Upper lobe of left lung (tissue), 6 donors: ENCODE measurements at regions not wholly inside any gene's neighbourhood (a gene's known extent, or its start where the extent isn't known, plus 50 kb on each side); places are given as distances from the start of the nearest gene placed in this dataset.

ENCODE experiments used
- ATAC-seq, 2 donors: fragments of 200-7000 bp; cut with Tn5 transposase; one replicate each; pipeline ENCODE4 v1.9.1; 2022; ENCODE audit warnings: mild to moderate bottlenecking in 2 of 2, moderate library complexity in 2 of 2; ENCODE audit not compliant: low FRiP score in 2 of 2
- DNase-seq, 2 donors: peaks; one replicate each; pipeline ENCODE4 v3.0.0-alpha.2; 2019 to 2020
- H3K27ac ChIP-seq, 4 donors: fragments of 200-600 bp; sonication (generic); one replicate each; pipeline ENCODE4 v1.5.1; 2016 to 2019
- H3K27me3 ChIP-seq, 4 donors: fragments of 200-600 bp; sonication (generic); one replicate each; pipeline ENCODE4 v1.5.1; 2017 to 2019
- H3K36me3 ChIP-seq, 4 donors: fragments of 200-600 bp; sonication (generic); one replicate each; pipeline ENCODE4 v1.5.1; 2016 to 2019
- H3K4me1 ChIP-seq, 4 donors: fragments of 200-600 bp; sonication (generic); one replicate each; pipeline ENCODE4 v1.5.1; 2018 to 2019
- H3K4me3 ChIP-seq, 4 donors: fragments of 200-600 bp; sonication (generic); one replicate each; pipeline ENCODE4 v1.5.1; 2017 to 2019; ENCODE audit warnings: mild to moderate bottlenecking in 2 of 4, moderate library complexity in 1 of 4
- H3K9me3 ChIP-seq, 4 donors: fragments of 200-600 bp; sonication (generic); one replicate each; pipeline ENCODE4 v1.5.1; 2018 to 2019
- CTCF ChIP-seq, 6 experiments: fragments of 450-650 bp in 4 of 6; fragments of 200-600 bp in 2 of 6; sonication (generic) in 2 of 6; IDR thresholded peaks; one replicate each; pipeline ENCODE4 v1.5.1; 2016 to 2019; ENCODE audit warnings: antibody characterized with exemption in 6 of 6
- EP300 ChIP-seq, 4 donors: sonication (generic); formaldehyde crosslinking; IDR thresholded peaks; one replicate each; pipeline ENCODE4 v1.5.1; 2017; ENCODE audit warnings: antibody characterized with exemption in 4 of 4, control low read depth in 2 of 4
- POLR2A ChIP-seq, 4 donors: fragments of 450-650 bp; IDR thresholded peaks; one replicate each; pipeline ENCODE4 v1.5.1; 2016 to 2017; ENCODE audit warnings: antibody characterized with exemption in 4 of 4, mild to moderate bottlenecking in 2 of 4
- POLR2AphosphoS5 ChIP-seq, 2 donors: sonication (generic); formaldehyde crosslinking; IDR thresholded peaks; one replicate each; pipeline ENCODE4 v1.5.1; 2017; ENCODE audit warnings: antibody characterized with exemption in 2 of 2
- WGBS, 2 donors: methylation state at CpG; one replicate each; pipeline ENCODE4 v1.1.5; 2017 to 2018; 5-methylcytosine and 5-hydroxymethylcytosine counted together
- donor health status: DM: no; HTN: no; CAD: no; lungs with moderate emphysema.
- donor health status: DM: no; HTN: yes; CAD: no; lungs with severe emphysema.

DNA sequence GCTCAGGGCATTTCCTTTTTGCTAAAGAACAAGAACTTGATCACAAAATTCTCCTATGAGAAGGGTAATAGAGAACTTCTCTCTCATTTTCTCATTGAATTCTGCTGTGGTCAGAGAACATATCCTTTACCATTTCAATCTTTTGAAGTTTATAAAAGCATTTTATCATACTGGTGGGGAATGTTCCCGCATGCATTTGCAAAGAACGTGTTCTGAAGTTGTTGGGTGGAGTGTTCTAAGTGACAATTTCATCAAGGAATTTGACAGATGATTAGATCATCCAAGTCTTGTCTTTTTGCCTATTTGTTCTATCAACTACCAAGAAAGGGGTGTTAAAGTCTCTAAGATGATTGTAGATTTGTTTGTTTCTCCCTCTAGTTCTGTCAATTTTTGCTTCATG lies 163.4 kb upstream of the FREM1 start:
- no peaks in the 10 kb centered on the region for H3K9me3 ChIP-seq
- DNase-seq (no peak), ATAC-seq (no peak)
- no peaks in the 10 kb centered on the region for H3K36me3 ChIP-seq
- no peak overlapping the region for H3K4me3 ChIP-seq
- TF ChIP-seq POLR2A (IDR thresholded peaks at IDR 0.05) (no peak), POLR2AphosphoS5 (IDR thresholded peaks at IDR 0.05) (no peak), CTCF (IDR thresholded peaks at IDR 0.05) (no peak), EP300 (IDR thresholded peaks at IDR 0.05) (no peak)
- no peaks in the 10 kb centered on the region for H3K4me1 ChIP-seq
- no peak overlapping the region for H3K27ac ChIP-seq
- no peaks in the 10 kb centered on the region for H3K27me3 ChIP-seq
- 90 to 93% methylated on average over 2 of the region's 2 CpGs for WGBS, 2 donors

GRCh38 chr9:15070716-15071115 lies 160.5 kb upstream of the FREM1 start:
- no peak for ATAC-seq
- DNase-seq = no peak
- Histone ChIP-seq H3K9me3 (no peaks in the 10 kb centered on the region), H3K36me3 (no peaks in the 10 kb centered on the region), H3K27ac (no peak overlapping the region), H3K27me3 (no peaks in the 10 kb centered on the region), H3K4me3 (no peak overlapping the region), H3K4me1 (no peaks in the 10 kb centered on the region)
- 53 to 80% methylated on average over 2 of the region's 2 CpGs for WGBS, 2 donors
- TF ChIP-seq CTCF (IDR thresholded peaks at IDR 0.05) = no peak
- TF ChIP-seq EP300 (IDR thresholded peaks at IDR 0.05) = no peak
- TF ChIP-seq POLR2AphosphoS5 (IDR thresholded peaks at IDR 0.05) = no peak

DNA sequence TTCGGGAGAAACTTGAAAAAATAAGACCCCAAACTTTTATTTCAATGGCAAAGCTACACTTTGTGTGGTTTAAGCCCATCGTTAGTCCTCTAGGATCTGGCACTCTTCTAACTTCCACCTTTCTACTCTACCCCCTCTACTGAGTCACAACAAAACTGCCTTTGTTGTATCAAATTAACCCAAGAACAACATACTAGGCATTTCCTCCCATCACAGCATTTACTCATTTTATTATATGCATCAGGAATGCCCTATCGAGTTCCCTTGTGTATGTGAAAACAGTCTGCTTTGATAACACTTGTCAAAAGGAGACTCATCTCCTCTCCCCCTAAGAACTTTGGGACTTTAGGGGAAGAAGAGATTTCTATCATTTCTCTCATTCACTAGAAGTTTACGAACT lies 158.9 kb upstream of the FREM1 start:
- no peaks in the 10 kb centered on the region for H3K9me3 ChIP-seq
- H3K4me3 ChIP-seq = no peak overlapping the region
- WGBS, 2 donors = 79 to 81% methylated on average over 4 of the region's 4 CpGs
- TF ChIP-seq CTCF (IDR thresholded peaks at IDR 0.05) = no peak
- no peak for TF ChIP-seq POLR2AphosphoS5 (IDR thresholded peaks at IDR 0.05)
- no peak for TF ChIP-seq EP300 (IDR thresholded peaks at IDR 0.05)
- TF ChIP-seq POLR2A (IDR thresholded peaks at IDR 0.05) = no peak
- H3K4me1 ChIP-seq = no peaks in the 10 kb centered on the region
- no peaks in the 10 kb centered on the region for H3K27me3 ChIP-seq
- DNase-seq = no peak
- H3K27ac ChIP-seq = no peak overlapping the region
- ATAC-seq = no peak
- no peaks in the 10 kb centered on the region for H3K36me3 ChIP-seq

- 49 to 60% methylated on average over 4 of the region's 4 CpGs for WGBS, 2 donors
- Histone ChIP-seq H3K9me3 (no peaks in the 10 kb centered on the region), H3K36me3 (no peaks in the 10 kb centered on the region), H3K4me1 (no peaks in the 10 kb centered on the region), H3K27me3 (no peaks in the 10 kb centered on the region), H3K4me3 (no peak overlapping the region), H3K27ac (no peak overlapping the region)
- ATAC-seq = no peak
- DNase-seq = no peak
- TF ChIP-seq CTCF (IDR thresholded peaks at IDR 0.05) (no peak), POLR2A (IDR thresholded peaks at IDR 0.05) (no peak)
Observed at GRCh38 chr9:15068261-15068660, 158.0 kb upstream of the FREM1 start.

GRCh38 chr9:15059003-15059402 lies 148.8 kb upstream of the FREM1 start:
- WGBS, 2 donors = 90 to 94% methylated on average over 1 of the region's 1 CpG
- no peak for ATAC-seq

More at GRCh38 chr9:15059003-15059402, 148.8 kb upstream of the FREM1 start:
- H3K36me3 ChIP-seq = no peaks in the 10 kb centered on the region
- H3K4me3 ChIP-seq = no peak overlapping the region
- TF ChIP-seq EP300 (IDR thresholded peaks at IDR 0.05) (no peak), CTCF (IDR thresholded peaks at IDR 0.05) (no peak), POLR2AphosphoS5 (IDR thresholded peaks at IDR 0.05) (no peak), POLR2A (IDR thresholded peaks at IDR 0.05) (no peak)
- no peaks in the 10 kb centered on the region for H3K4me1 ChIP-seq
- H3K9me3 ChIP-seq = no peaks in the 10 kb centered on the region
- H3K27ac ChIP-seq = no peak overlapping the region
- no peaks in the 10 kb centered on the region for H3K27me3 ChIP-seq
- DNase-seq = no peak
